Motor neuron (in vitro differentiated cells): ENCODE measurements at regions not wholly inside any gene's neighbourhood (a gene's known extent, or its start where the extent isn't known, plus 50 kb on each side); places are given as distances from the start of the nearest gene placed in this dataset.

Experiments
- ATAC-seq, 8 experiments: fragments of 200-7000 bp; cut with Tn5 transposase; replicated peaks in 6 of 8; 2 replicates each; pipeline ENCODE4 v1.8.0; 2021; ENCODE audit warnings: mild to moderate bottlenecking in 8 of 8, moderate library complexity in 8 of 8
- H3K27ac ChIP-seq, 2 donors: fragments of 250-450 bp; sonication (Bioruptor Pico); 2 replicates each; pipeline ENCODE4 v1.9.0; 2021; ENCODE audit warnings: antibody characterized with exemption in 2 of 2, mild to moderate bottlenecking in 2 of 2, moderate library complexity in 1 of 2
- H3K4me1 ChIP-seq, 2 donors: fragments of 250-450 bp; sonication (Bioruptor Pico); replicated peaks in 1 of 2; 2 replicates each; pipeline ENCODE4 v1.6.1; 2021; ENCODE audit warnings: antibody characterized with exemption in 2 of 2, mild to moderate bottlenecking in 2 of 2, moderate library complexity in 1 of 2
- H3K4me3 ChIP-seq, 5 donors: fragments of 250-450 bp; sonication (Bioruptor Pico); 2 replicates each; pipeline ENCODE4 v1.9.0; 2021; ENCODE audit warnings: antibody characterized with exemption in 5 of 5, mild to moderate bottlenecking in 5 of 5, moderate library complexity in 4 of 5
- WGBS, 10 experiments: fragments of 450-650 bp; shearing (Covaris generic); methylation state at CpG; one replicate each; pipeline ENCODE4 v1.0.0; 2022; 5-methylcytosine and 5-hydroxymethylcytosine counted together
- in situ Hi-C, 9 experiments: fragments of 400-800 bp; cut with MboI; loops; one replicate each; pipeline ENCODE4 v1.15.0; 2021; ENCODE audit warnings: low sequenced_read_pairs in 9 of 9, low pct_unique_long_range_greater_than_20kb in 2 of 9; ENCODE audit not compliant: unreplicated experiment in 9 of 9

GRCh38 chr2:78887446-78887845 lies 138.1 kb upstream of the REG3G start:
- Histone ChIP-seq H3K27ac (no peak overlapping the region), H3K4me1 (no peaks in the 10 kb centered on the region), H3K4me3 (no peak overlapping the region)
- WGBS, 10 experiments = 0 to 100% (median 49%) methylated on average over 1 of the region's 1 CpG; no CpG with 5 or more reads in 6 of the 10 experiments
- no peak for ATAC-seq
- in situ Hi-C loops = no loop called here

DNA sequence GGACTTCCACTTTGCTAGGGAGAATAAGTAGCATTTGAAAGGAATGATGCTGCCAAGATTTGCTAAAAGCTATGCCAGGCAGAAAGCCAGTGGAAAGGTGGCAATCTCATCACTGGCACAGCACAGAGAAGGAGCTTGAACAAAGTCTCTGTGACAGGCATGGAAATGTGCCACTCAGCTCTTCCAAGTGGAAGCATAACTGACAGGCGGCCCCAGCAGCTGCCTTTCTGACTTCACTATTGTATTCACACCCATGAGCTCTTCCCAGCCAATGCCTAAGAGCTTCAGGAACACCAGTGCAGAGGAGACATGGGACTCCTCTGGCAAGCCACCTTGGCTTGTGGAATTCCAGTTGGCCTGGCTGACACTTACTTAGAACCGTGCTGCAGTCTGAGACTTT lies 134.6 kb upstream of the REG3G start:
- H3K27ac ChIP-seq = no peak overlapping the region
- 0 to 92% (median 8%) methylated on average over 1 to 2 of the region's 2 CpGs; no CpG with 5 or more reads in 5 of the 10 experiments for WGBS, 10 experiments
- no peaks in the 10 kb centered on the region for H3K4me1 ChIP-seq
- no peak overlapping the region for H3K4me3 ChIP-seq
- in situ Hi-C loops = no loop called here
- no peak for ATAC-seq

- H3K4me1 ChIP-seq = no peaks in the 10 kb centered on the region
- WGBS, 10 experiments = 0 to 100% (median 83%) methylated on average over 1 to 3 of the region's 3 CpGs; no CpG with 5 or more reads in 2 of the 10 experiments
- peak in 1 of 8 experiments; percentile 59 for ATAC-seq
- H3K4me3 ChIP-seq = no peak overlapping the region
- no peak overlapping the region for H3K27ac ChIP-seq
- in situ Hi-C loops = no loop called here
Measured at GRCh38 chr2:78892295-78892694, 133.2 kb upstream of the REG3G start.

DNA sequence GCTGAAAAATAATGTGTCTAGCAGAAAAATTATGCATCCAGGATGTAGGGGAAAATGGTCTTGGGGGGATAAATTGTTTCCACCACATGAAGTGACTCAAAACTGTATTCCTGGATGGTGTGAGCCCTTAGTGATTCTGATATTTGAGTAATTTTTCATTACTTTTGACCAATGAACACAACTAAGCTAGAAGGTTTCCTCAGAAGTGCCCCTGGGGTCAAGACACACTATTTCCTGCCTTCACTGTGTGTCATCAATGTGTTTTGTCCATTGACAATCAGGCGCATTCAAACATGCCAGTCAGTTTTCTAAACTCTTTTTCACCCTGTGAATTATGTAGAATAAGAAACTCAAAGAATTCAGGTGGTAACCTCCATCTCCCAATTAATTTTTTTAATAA lies 130.5 kb upstream of the REG3G start:
- WGBS, 10 experiments = 40 to 100% (median 100%) methylated on average over 1 of the region's 1 CpG; no CpG with 5 or more reads in 2 of the 10 experiments
- ATAC-seq = no peak
- in situ Hi-C loops = no loop called here
- H3K4me3 ChIP-seq = no peak overlapping the region
- no peak overlapping the region for H3K27ac ChIP-seq
- no peaks in the 10 kb centered on the region for H3K4me1 ChIP-seq

DNA sequence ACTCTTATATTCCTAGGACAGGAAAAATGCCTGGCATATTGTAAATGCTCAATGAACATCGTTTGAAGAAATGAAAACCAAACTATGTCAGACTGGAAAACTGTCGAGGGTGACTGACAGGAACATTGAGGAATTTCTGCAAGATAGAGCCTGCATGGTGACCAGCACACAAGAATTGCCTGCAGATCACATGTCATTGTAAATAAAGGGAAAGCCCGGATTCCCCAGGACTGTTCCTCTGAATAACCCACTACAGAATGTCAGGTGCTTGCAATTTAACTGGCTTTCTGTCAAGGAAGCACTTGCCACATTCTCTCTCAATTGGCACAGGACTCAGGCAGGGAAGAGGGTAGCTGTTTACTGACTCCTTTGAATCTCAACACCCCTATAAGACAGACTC lies 129.0 kb upstream of the REG3G start:
- no peak overlapping the region for H3K27ac ChIP-seq
- ATAC-seq = no peak
- H3K4me3 ChIP-seq = no peak overlapping the region
- WGBS, 10 experiments = 0 to 100% (median 70%) methylated on average over 1 to 3 of the region's 3 CpGs; no CpG with 5 or more reads in 1 of the 10 experiments
- H3K4me1 ChIP-seq = no peaks in the 10 kb centered on the region
- in situ Hi-C loops = no loop called here

DNA sequence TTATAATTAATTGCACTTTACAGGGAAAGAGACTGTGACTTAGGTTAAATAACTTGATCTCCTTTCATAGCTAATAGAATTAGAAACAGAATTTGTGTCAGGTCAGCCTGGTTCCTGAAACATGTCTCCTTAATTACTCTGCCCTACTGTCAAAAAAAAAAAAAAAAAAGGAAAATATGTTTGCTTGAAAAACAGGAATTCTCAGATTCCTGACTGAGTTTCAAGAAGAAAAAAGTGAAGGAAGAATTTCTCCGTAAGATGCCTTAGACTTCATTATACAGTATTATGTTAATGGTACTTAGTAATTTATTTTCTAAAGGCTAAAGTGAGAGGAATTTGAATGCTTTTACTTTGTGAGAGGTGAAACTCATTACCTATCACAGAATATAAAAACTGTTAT lies 118.4 kb upstream of the REG3G start:
- ATAC-seq = no peak
- no peaks in the 10 kb centered on the region for H3K4me1 ChIP-seq
- in situ Hi-C loops = no loop called here
- no peak overlapping the region for H3K4me3 ChIP-seq
- H3K27ac ChIP-seq = no peak overlapping the region
- WGBS, 10 experiments = 0 to 100% (median 87%) methylated on average over 1 of the region's 1 CpG

GRCh38 chr2:78908973-78909372 lies 116.5 kb upstream of the REG3G start:
- no peak overlapping the region for H3K27ac ChIP-seq
- ATAC-seq = no peak
- peaks cover 0 to 5% of the 10 kb centered on the region in 2 donors for H3K4me1 ChIP-seq
- WGBS, 10 experiments = 16 to 94% (median 75%) methylated on average over 1 to 4 of the region's 4 CpGs; no CpG with 5 or more reads in 2 of the 10 experiments
- no peak overlapping the region for H3K4me3 ChIP-seq
- in situ Hi-C loops = no loop called here

DNA sequence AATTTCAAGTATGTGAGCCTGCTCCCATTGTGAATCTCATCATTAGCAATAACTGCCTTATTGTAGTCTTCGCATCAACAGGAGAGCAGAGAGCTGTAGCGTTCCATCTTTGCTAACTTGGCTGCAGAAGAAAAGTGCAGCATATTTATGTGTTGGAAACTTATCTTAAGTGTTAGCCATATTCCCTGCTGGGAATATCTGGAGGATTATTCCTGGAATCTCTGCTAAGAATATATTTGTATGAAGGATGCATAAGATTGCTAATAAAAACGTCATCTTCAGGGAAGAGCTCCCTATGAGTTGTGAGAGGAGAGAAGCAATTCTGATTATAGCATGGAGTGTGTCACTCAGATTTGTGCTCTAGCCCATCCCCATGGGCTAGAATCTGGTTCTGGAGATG lies 115.1 kb upstream of the REG3G start:
- peaks cover 0 to 5% of the 10 kb centered on the region in 2 donors for H3K4me1 ChIP-seq
- no peak for ATAC-seq
- H3K4me3 ChIP-seq = no peak overlapping the region
- WGBS, 10 experiments = 0 to 100% (median 60%) methylated on average over 1 to 3 of the region's 3 CpGs; no CpG with 5 or more reads in 1 of the 10 experiments
- no peak overlapping the region for H3K27ac ChIP-seq
- in situ Hi-C loops = no loop called here

GRCh38 chr2:78913257-78913656 lies 112.2 kb upstream of the REG3G start:
- Histone ChIP-seq H3K27ac (no peak overlapping the region), H3K4me3 (no peak overlapping the region), H3K4me1 (peaks cover 0 to 5% of the 10 kb centered on the region in 2 donors)
- in situ Hi-C loops = no loop called here
- WGBS, 10 experiments = 0 to 83% (median 23%) methylated on average over 1 of the region's 1 CpG; no CpG with 5 or more reads in 1 of the 10 experiments
- no peak for ATAC-seq

DNA sequence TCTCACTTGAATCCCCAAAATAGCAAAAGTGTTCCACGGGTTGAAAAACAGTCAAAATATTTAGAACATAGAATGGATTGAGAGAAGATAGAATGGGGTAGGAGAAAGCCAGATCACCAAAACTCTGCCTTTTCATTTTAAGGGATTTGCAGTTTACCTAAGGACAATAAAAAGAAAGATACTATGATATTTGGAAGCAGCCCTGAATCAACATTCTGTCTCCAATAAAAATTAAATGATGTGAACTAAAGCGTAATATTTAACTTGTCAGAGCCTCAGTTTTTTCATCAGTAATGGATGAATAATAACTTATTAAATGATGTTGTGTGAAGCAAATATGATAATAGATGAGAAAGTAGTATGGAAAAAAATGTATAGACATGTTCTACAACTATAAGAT lies 100.2 kb upstream of the REG3G start:
- no peak for ATAC-seq

DNA sequence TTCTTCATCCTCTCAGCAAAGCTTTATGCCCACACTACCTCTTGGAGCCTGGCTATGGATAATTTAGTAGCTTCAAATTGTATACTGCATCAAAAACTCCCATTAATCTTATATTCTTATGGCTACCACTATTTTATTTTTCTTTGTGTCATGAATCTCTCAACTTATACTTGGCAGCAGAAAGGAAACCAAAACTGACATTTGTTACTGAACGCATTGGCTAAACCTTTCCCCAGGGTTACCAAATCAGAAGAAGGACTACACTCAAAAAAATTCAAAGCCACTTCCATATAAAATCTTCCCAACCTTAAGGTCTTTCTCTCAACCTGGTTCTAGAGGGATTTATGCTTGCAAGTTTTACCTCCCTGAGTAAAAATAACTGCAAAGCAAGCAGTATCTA lies 97.0 kb upstream of the REG3G start:
- in situ Hi-C loops = no loop called here
- H3K27ac ChIP-seq = no peak overlapping the region
- WGBS, 10 experiments = 9 to 100% (median 80%) methylated on average over 1 of the region's 1 CpG; no CpG with 5 or more reads in 1 of the 10 experiments

More for the DNA sequence above, 100.2 kb upstream of the REG3G start:
- no peak overlapping the region for H3K27ac ChIP-seq
- H3K4me3 ChIP-seq = no peak overlapping the region
- peaks cover 0 to 4% of the 10 kb centered on the region in 2 donors for H3K4me1 ChIP-seq
- in situ Hi-C loops = no loop called here
- 0 to 100% (median 85%) methylated on average over 2 of the region's 2 CpGs; no CpG with 5 or more reads in 1 of the 10 experiments for WGBS, 10 experiments

DNA sequence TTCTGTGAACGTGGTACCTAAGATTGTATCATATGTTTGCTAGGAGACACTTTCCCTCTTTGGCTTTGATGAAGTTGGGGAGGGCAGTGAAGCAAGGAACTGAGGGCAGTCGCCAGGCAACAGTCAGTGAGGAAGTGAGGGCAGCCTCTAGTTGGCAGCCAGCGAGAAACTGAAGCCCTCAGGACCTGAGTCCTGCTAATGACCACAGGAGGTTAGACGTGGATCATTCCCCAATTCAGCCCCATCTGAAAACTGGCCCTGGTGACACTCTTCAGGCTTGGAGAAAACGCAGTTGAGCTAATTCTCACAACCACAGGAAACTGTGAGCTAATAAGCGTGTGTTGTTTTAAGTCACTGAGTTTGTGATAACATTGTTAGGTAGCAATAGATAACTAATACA lies 84.5 kb upstream of the REG3G start:
- Histone ChIP-seq H3K4me3 (no peak overlapping the region), H3K27ac (no peak overlapping the region), H3K4me1 (no peaks in the 10 kb centered on the region)
- in situ Hi-C loops = no loop called here
- WGBS, 10 experiments = 0 to 100% (median 53%) methylated on average over 1 to 5 of the region's 6 CpGs; no CpG with 5 or more reads in 2 of the 10 experiments
- ATAC-seq = peak in 1 of 8 experiments; percentile 16

More for the DNA sequence above, 97.0 kb upstream of the REG3G start:
- H3K4me3 ChIP-seq = no peak overlapping the region
- no peak for ATAC-seq
- no peaks in the 10 kb centered on the region for H3K4me1 ChIP-seq

DNA sequence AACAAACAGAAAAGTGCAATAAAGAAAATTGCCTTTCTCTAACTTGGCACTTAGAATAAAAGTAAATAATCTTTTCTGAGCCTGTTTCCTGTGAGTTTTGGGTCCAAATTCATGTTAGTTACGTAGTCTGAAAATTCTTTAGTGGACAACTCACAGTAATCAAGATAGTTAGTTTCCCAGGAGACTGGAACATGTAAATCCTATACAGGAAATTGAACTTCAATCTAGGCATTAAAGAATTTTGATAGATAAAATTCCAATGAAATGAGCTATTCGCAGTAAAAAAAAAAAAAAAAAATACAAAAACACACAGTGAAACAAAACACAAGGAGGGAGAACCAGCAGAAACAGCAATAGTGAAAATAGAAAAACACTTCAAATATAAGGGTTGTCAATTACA lies 83.8 kb upstream of the REG3G start:
- no peak for ATAC-seq
- Histone ChIP-seq H3K4me1 (no peaks in the 10 kb centered on the region), H3K27ac (no peak overlapping the region), H3K4me3 (no peak overlapping the region)
- 0 to 100% (median 94%) methylated on average over 1 to 2 of the region's 2 CpGs for WGBS, 10 experiments
- in situ Hi-C loops = no loop called here

DNA sequence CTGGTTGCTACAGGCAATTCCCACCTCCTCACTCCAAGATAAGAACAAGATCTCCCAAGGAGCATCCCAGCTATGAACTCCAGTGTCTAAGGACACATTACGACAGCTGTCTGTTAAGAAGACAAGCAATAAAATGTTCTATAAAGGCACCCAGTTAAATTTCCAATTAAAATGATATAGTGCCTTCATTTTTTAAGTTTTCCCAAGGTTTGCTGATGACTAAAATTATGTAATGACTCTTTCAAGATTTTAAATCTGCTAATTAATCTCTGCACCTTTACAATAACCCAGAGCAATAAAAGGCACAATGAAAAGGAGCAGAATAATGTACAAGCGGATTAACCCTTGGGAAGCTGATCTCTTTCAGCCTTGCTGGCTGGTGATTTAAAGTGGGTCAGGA lies 61.6 kb upstream of the REG3G start:
- no peak overlapping the region for H3K27ac ChIP-seq
- no peak overlapping the region for H3K4me3 ChIP-seq
- in situ Hi-C loops = no loop called here
- no peaks in the 10 kb centered on the region for H3K4me1 ChIP-seq
- 15 to 100% (median 92%) methylated on average over 1 to 2 of the region's 2 CpGs; no CpG with 5 or more reads in 1 of the 10 experiments for WGBS, 10 experiments
- ATAC-seq = no peak
